Ishikawa (cell line): ENCODE measurements at regions not wholly inside any gene's neighbourhood (a gene's known extent, or its start where the extent isn't known, plus 50 kb on each side); places are given as distances from the start of the nearest gene placed in this dataset.

ENCODE experiments used
- CEBPB ChIP-seq: IDR thresholded peaks from 2 replicates; pipeline ENCODE4 v1.6.1; 2012
- CREB1 ChIP-seq: IDR thresholded peaks from 2 replicates; pipeline ENCODE4 v1.6.1; 2012; ENCODE audit warnings: low read depth
- EGR1 ChIP-seq: IDR thresholded peaks from 2 replicates; pipeline ENCODE4 v1.6.1; 2012
- EP300 ChIP-seq: IDR thresholded peaks from 2 replicates; pipeline ENCODE4 v1.6.1; 2012; ENCODE audit warnings: borderline replicate concordance
- FOXM1 ChIP-seq: IDR thresholded peaks from 2 replicates; pipeline ENCODE4 v1.6.1; 2012; ENCODE audit warnings: low read depth, borderline replicate concordance
- MAX ChIP-seq: IDR thresholded peaks from 2 replicates; pipeline ENCODE4 v1.6.1; 2012
- NFIC ChIP-seq: IDR thresholded peaks from 2 replicates; pipeline ENCODE4 v1.6.1; 2012
- RAD21 ChIP-seq: IDR thresholded peaks from 2 replicates; pipeline ENCODE4 v1.6.1; 2012; ENCODE audit warnings: low read depth
- TAF1 ChIP-seq: IDR thresholded peaks from 2 replicates; pipeline ENCODE4 v1.6.1; 2012; ENCODE audit warnings: low read depth, mild to moderate bottlenecking
- TCF12 ChIP-seq: IDR thresholded peaks from 2 replicates; pipeline ENCODE4 v1.6.1; 2012; ENCODE audit warnings: low read depth
- TEAD4 ChIP-seq: IDR thresholded peaks from 2 replicates; pipeline ENCODE4 v1.6.1; 2012
- USF1 ChIP-seq: IDR thresholded peaks from 2 replicates; pipeline ENCODE4 v1.6.1; 2012
- YY1 ChIP-seq: IDR thresholded peaks from 2 replicates; pipeline ENCODE4 v1.6.1; 2012; ENCODE audit warnings: low read depth
- ZBTB7A ChIP-seq: IDR thresholded peaks from 2 replicates; pipeline ENCODE4 v1.6.1; 2012; ENCODE audit warnings: low read depth
- TF ChIP-seq, protein P1 (sequence below): IDR thresholded peaks from 2 replicates; pipeline ENCODE4 v1.6.1; 2012; ENCODE audit warnings: low read depth, mild to moderate bottlenecking

DNA sequence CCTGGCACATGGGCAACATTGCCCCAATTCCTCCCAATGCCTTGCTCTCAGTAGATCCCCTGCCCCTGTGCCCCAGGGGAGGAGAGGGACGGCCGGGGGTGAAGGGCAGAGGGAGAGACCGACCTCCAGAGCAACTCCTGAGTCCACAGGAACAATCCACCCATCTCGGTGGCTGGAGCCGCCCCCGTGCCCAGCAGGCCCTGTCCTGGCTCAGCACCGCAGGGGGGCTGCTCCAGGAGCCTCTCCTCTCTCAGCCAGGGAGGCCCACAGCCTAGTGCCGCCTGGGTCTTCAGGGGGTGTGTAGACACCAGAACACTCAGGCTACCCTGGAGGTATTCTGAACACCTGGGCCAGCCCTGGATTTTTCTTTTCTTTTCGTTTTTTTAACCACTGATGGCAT lies 233.7 kb upstream of the SDK2 start:
- TF ChIP-seq YY1 (no peak), TAF1 (no peak)

- TF ChIP-seq MAX, result no peak
- no peak for TF ChIP-seq TCF12
- TF ChIP-seq CREB1, result no peak
- no peak for TF ChIP-seq YY1
- TF ChIP-seq USF1, result no peak
- no peak for TF ChIP-seq CEBPB
- no peak for TF ChIP-seq EP300
- no peak for TF ChIP-seq FOXM1
- TF ChIP-seq TEAD4, result no peak
- no peak for TF ChIP-seq ZBTB7A
- no peak for TF ChIP-seq RAD21
- TF ChIP-seq TAF1, result no peak
- TF ChIP-seq EGR1, result no peak
These were observed 234.7 kb upstream of the SDK2 start for GRCh38 chr17:73878923-73879322.

GRCh38 chr17:73879987-73880386 lies 235.7 kb upstream of the SDK2 start:
- TF ChIP-seq CEBPB, result no peak
- TF ChIP-seq YY1, result no peak
- TF ChIP-seq TAF1, result no peak
- TF ChIP-seq MAX, result no peak
- TF ChIP-seq, protein P1, sequence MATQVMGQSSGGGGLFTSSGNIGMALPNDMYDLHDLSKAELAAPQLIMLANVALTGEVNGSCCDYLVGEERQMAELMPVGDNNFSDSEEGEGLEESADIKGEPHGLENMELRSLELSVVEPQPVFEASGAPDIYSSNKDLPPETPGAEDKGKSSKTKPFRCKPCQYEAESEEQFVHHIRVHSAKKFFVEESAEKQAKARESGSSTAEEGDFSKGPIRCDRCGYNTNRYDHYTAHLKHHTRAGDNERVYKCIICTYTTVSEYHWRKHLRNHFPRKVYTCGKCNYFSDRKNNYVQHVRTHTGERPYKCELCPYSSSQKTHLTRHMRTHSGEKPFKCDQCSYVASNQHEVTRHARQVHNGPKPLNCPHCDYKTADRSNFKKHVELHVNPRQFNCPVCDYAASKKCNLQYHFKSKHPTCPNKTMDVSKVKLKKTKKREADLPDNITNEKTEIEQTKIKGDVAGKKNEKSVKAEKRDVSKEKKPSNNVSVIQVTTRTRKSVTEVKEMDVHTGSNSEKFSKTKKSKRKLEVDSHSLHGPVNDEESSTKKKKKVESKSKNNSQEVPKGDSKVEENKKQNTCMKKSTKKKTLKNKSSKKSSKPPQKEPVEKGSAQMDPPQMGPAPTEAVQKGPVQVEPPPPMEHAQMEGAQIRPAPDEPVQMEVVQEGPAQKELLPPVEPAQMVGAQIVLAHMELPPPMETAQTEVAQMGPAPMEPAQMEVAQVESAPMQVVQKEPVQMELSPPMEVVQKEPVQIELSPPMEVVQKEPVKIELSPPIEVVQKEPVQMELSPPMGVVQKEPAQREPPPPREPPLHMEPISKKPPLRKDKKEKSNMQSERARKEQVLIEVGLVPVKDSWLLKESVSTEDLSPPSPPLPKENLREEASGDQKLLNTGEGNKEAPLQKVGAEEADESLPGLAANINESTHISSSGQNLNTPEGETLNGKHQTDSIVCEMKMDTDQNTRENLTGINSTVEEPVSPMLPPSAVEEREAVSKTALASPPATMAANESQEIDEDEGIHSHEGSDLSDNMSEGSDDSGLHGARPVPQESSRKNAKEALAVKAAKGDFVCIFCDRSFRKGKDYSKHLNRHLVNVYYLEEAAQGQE, result no peak
- TF ChIP-seq TEAD4, result no peak
- TF ChIP-seq USF1, result no peak
- no peak for TF ChIP-seq FOXM1
- no peak for TF ChIP-seq RAD21
- no peak for TF ChIP-seq CREB1
- TF ChIP-seq EP300, result no peak
- TF ChIP-seq EGR1, result no peak
- TF ChIP-seq NFIC, result no peak
- TF ChIP-seq ZBTB7A, result no peak
- TF ChIP-seq TCF12, result no peak

- TF ChIP-seq ZBTB7A (no peak), CEBPB (no peak), FOXM1 (no peak), RAD21 (no peak)
These were observed 238.3 kb upstream of the SDK2 start for GRCh38 chr17:73882590-73882989.

DNA sequence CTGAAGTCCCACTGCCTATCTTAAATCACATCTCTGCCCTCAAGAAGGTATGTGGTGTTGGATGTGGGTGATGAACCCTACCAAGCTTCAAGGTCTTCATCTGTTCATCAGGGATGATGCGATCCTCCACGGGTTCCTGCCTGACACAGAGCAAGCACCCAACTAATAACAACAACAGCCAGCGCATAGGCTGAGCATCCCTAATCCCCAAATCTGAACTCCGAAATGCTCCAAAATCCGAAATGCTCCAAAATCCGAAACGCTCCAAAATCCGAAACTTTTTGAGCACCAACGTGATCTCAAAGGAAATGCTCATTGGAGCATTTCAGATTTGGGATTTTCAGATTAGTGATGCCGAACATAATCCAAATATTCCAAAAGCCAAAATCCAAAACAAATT lies 238.9 kb upstream of the SDK2 start:
- no peak for TF ChIP-seq RAD21
- no peak for TF ChIP-seq USF1
- no peak for TF ChIP-seq NFIC
- no peak for TF ChIP-seq EGR1
- no peak for TF ChIP-seq MAX

DNA sequence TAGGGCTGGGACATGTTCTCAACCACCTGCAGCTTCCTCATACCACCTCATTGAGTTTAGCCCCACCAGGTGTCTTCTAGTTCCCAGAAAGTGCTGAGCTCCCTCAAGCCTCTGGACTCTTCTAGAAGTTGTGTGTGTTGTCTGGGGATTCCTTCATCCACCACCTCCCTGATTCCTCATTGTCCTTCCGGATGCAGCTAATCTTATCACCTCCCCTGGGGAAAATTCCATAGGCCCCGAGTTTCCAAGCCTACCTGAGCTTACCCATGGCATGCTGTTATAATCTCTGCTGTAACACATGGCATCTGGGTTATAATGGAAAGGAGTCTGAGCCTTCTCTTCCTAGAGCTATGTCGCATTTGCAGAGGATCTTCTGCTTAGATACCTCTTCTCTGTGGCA lies 243.5 kb upstream of the SDK2 start:
- TF ChIP-seq MAX, result no peak
- TF ChIP-seq USF1, result no peak
- no peak for TF ChIP-seq ZBTB7A
- no peak for TF ChIP-seq CREB1
- TF ChIP-seq NFIC, result no peak
- no peak for TF ChIP-seq RAD21
- TF ChIP-seq FOXM1, result no peak
- TF ChIP-seq YY1, result no peak
- no peak for TF ChIP-seq CEBPB
- TF ChIP-seq TEAD4, result no peak
- TF ChIP-seq EP300, result no peak
- no peak for TF ChIP-seq TCF12
- TF ChIP-seq EGR1, result no peak
- TF ChIP-seq, protein P1, result no peak
- no peak for TF ChIP-seq TAF1
